MCF 10A (cell line): ENCODE measurements at regions not wholly inside any gene's neighbourhood (a gene's known extent, or its start where the extent isn't known, plus 50 kb on each side); places are given as distances from the start of the nearest gene placed in this dataset.

Experiments
- BruUV-seq: library from RNA; stranded (reverse); fragments of 400-500 nt; replicated peaks from 2 replicates; lab custom pipeline; 2021; lab: Mats Ljungman, UMichigan
- CTCF ChIA-PET: fragments of 300-600 bp; sonication (Branson Sonifier 250); formaldehyde crosslinking; extraction: SDS; loops from one replicate; lab custom pipeline; 2021; ENCODE audit warnings: antibody characterized with exemption, inconsistent platforms; lab: Yijun Ruan, JAX
- POLR2A ChIA-PET: fragments of 300-600, 350-650 bp; sonication (Branson Sonifier 250); formaldehyde crosslinking; extraction: SDS; loops from one replicate; lab custom pipeline; 2020; ENCODE audit warnings: antibody characterized with exemption, inconsistent platforms; lab: Yijun Ruan, JAX
- DNase-seq: peaks from one replicate; pipeline ENCODE4 v3.0.0-alpha.2; 2018; ENCODE audit not compliant: unreplicated experiment
- H3K27ac Mint-ChIP-seq: one replicate; pipeline ENCODE4 v1.8.0; 2022; ENCODE audit warnings: mild to moderate bottlenecking, low read depth, mixed read lengths; ENCODE audit not compliant: unreplicated experiment
- H3K27me3 Mint-ChIP-seq: one replicate; pipeline ENCODE4 v1.8.0; 2022; ENCODE audit warnings: mixed read lengths; ENCODE audit not compliant: insufficient read depth, unreplicated experiment
- H3K36me3 Mint-ChIP-seq: one replicate; pipeline ENCODE4 v1.8.0; 2022; ENCODE audit warnings: mild to moderate bottlenecking, moderate library complexity, mixed read lengths; ENCODE audit not compliant: insufficient read depth, unreplicated experiment
- H3K4me1 Mint-ChIP-seq: one replicate; pipeline ENCODE4 v1.8.0; 2022; ENCODE audit warnings: mixed read lengths; ENCODE audit not compliant: insufficient read depth, unreplicated experiment
- H3K4me3 Mint-ChIP-seq: one replicate; pipeline ENCODE4 v1.8.0; 2022; ENCODE audit warnings: mild to moderate bottlenecking, moderate library complexity, mixed read lengths; ENCODE audit not compliant: unreplicated experiment
- H3K9me3 Mint-ChIP-seq: one replicate; pipeline ENCODE4 v1.8.0; 2022; ENCODE audit warnings: mixed read lengths; ENCODE audit not compliant: unreplicated experiment
- CTCF ChIP-seq: fragments of 200-600 bp; IDR thresholded peaks from one replicate; pipeline ENCODE4 v1.8.0; 2022; ENCODE audit warnings: antibody characterized with exemption, mild to moderate bottlenecking; ENCODE audit not compliant: unreplicated experiment
- intact Hi-C: fragments of 100-400 bp; cut with micrococcal nuclease; formaldehyde crosslinking; loops from 2 replicates; pipeline ENCODE4 v1.14.1; 2022

- CTCF ChIA-PET = no interaction called here
- POLR2A ChIA-PET = no interaction called here
- Mint-ChIP-seq H3K9me3 (no peaks in the 10 kb centered on the region), H3K27me3 (no peaks in the 10 kb centered on the region), H3K4me1 (peaks cover 5% of the 10 kb centered on the region), H3K27ac (no peak overlapping the region), H3K4me3 (no peak overlapping the region), H3K36me3 (no peaks in the 10 kb centered on the region)
- no peak for TF ChIP-seq CTCF
- DNase-seq = no peak
- BruUV-seq = no TSS peak
- intact Hi-C loops = no loop called here
Observed at GRCh38 chr7:136229790-136230189, 252.6 kb upstream of the MTPN start.

GRCh38 chr7:136228171-136228570 lies 251.0 kb upstream of the MTPN start:
- H3K27ac Mint-ChIP-seq = no peak overlapping the region
- H3K36me3 Mint-ChIP-seq = no peaks in the 10 kb centered on the region
- no peak for DNase-seq
- no peak for TF ChIP-seq CTCF
- H3K27me3 Mint-ChIP-seq = no peaks in the 10 kb centered on the region
- intact Hi-C loops = no loop called here
- H3K4me1 Mint-ChIP-seq = peaks cover 5% of the 10 kb centered on the region
- ChIA-PET POLR2A (no interaction called here), CTCF (no interaction called here)
- H3K4me3 Mint-ChIP-seq = no peak overlapping the region
- H3K9me3 Mint-ChIP-seq = no peaks in the 10 kb centered on the region
- BruUV-seq = no TSS peak

- Mint-ChIP-seq H3K27me3 (peaks cover 38% of the 10 kb centered on the region), H3K36me3 (no peaks in the 10 kb centered on the region), H3K27ac (no peak overlapping the region), H3K4me3 (no peak overlapping the region), H3K4me1 (no peaks in the 10 kb centered on the region), H3K9me3 (no peaks in the 10 kb centered on the region)
- no TSS peak for BruUV-seq
- CTCF ChIA-PET = no interaction called here
- peak; percentile 5 for TF ChIP-seq CTCF
- intact Hi-C loops = no loop called here
- DNase-seq = no peak
- POLR2A ChIA-PET = no interaction called here
Observed at GRCh38 chr7:136214356-136214755, 237.2 kb upstream of the MTPN start.

GRCh38 chr7:136213012-136213411 lies 235.9 kb upstream of the MTPN start:
- H3K36me3 Mint-ChIP-seq = no peaks in the 10 kb centered on the region
- no peak for TF ChIP-seq CTCF
- no peaks in the 10 kb centered on the region for H3K4me1 Mint-ChIP-seq
- DNase-seq = no peak
- no peaks in the 10 kb centered on the region for H3K9me3 Mint-ChIP-seq
- intact Hi-C loops = no loop called here
- no TSS peak for BruUV-seq
- CTCF ChIA-PET = no interaction called here
- POLR2A ChIA-PET = no interaction called here
- no peak overlapping the region for H3K4me3 Mint-ChIP-seq
- no peak overlapping the region for H3K27ac Mint-ChIP-seq
- H3K27me3 Mint-ChIP-seq = peaks cover 24% of the 10 kb centered on the region
